ENCODE measurements at regions not wholly inside any gene's neighbourhood (a gene's known extent, or its start where the extent isn't known, plus 50 kb on each side); places are given as distances from the start of the nearest gene placed in this dataset.
"Not testable (repeated sequence)": the region's sequence is repeated elsewhere in the genome, so short reads cannot be mapped to it uniquely, and the experiment has no call there.

DNA sequence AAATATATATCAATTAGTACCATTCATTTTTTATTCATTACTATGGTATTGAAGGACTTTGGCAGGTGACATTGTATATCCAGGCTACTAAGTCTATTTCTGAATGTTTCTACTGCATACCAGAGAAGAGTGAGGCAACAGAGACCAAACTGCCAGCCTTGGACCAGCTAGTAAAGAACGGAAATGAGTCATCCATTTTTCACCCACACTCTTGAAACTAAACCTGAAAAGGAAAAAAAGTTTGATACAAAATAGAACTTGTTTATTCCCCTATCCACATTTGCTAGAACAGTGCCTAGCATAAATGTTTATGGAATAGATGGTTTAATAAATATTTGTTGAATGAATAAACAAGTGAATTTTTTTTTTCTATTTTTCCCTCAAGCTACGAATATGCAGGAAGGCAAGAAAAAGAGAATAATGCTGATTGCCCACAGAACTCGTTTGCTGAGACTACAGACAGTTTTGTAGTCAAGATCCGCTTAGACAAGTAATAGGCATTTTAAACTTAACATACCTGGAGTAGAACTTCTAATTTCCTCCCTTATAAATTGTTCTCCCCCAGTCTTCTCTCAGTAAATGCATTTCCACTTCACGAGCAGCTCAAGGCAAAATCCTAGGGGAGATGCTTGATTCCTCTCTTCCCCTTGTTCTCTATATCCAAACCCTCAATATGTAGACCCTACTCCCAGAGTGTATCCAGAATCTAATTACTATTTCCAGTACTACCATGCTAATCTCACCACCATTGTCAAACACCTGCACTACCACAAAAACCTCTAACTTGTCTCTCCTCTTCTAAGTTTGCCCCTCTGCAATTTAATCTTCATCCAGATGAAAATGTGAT lies 146.2 kb upstream of the RASA1 start:
- H3K4me1 Mint-ChIP-seq = peaks cover 24% of the 10 kb centered on the region

DNA sequence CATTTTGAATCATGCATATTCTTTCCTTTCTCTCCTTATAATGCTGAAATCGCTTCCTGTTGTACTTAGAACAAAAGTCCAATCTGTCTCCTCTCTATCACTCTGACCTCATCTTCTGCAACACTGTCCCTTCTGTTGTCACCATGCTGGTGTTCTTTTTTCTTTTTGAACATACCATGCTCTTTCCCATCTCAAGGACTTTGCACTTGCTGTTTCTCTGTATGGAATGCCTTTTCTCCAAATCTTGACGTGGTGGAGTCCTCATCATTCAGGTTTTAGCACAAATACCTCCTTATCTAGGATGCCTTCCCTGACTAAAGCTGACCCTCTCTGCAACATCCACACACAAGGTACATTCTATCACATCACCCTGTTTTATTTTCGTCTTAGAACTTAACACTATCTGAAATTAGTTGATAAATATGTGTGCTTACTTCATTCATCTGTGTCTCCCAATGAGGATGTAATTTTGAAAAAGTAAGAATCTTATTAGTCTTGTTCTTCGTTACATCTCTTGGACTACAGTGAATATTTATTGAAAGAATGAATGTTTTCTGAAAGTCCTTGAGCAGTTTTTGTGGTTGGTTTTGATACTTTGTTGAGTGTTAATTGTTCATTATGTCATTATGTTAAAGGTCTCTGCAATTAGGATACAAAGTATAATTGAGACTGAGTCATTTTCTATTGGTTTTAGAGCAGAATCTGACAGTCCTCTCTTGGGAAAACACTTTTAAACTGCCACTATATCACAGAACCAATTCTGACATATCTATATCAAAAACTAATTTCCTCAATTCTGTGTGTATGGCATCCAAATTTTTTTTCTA lies 145.3 kb upstream of the RASA1 start:
- H3K36me3 Mint-ChIP-seq (ENCODE audit: low read depth) = no peaks in the 10 kb centered on the region
- no peaks in the 10 kb centered on the region for H3K9me3 ChIP-seq (ENCODE audit: control insufficient read depth, low read length, poor library complexity, severe bottlenecking)
- H3K4me1 Mint-ChIP-seq = peaks cover 24% of the 10 kb centered on the region
- DNase-seq (no peak), ATAC-seq (no peak)
- peak overlapping the region; percentile 56 for H3K4me3 Mint-ChIP-seq
- no peaks in the 10 kb centered on the region for H3K27me3 Mint-ChIP-seq
- peak overlapping the region; percentile 78 for H3K27ac Mint-ChIP-seq

More for the DNA sequence above, 146.2 kb upstream of the RASA1 start:
- Mint-ChIP-seq H3K36me3 (ENCODE audit: low read depth) (no peaks in the 10 kb centered on the region), H3K27ac (peak overlapping the region; percentile 78), H3K27me3 (no peaks in the 10 kb centered on the region), H3K4me3 (peak overlapping the region; percentile 56)
- DNase-seq (peak in 1 of 3 donors; percentile 4), ATAC-seq (peak; percentile 90)
- H3K9me3 ChIP-seq (ENCODE audit: control insufficient read depth, low read length, poor library complexity, severe bottlenecking) = no peaks in the 10 kb centered on the region

DNA sequence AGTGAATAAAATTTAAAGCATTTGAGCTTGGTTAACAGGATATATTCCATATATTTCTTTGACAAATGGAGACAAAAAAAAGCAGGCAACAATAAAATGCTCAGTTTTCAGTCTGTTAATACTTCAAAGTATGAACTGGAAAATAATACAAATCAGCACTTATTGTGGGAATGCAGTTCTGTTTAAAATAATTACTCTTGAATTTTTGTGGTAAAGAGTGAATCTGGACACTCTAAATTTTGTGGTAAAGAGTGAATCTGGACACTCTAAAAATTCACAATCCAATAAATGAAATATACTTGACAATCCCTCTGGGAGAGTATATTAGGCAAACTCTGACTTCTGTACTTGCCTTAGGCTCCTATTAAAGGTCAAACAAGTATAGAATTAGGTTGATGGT lies 141.9 kb upstream of the RASA1 start:
- Mint-ChIP-seq H3K36me3 (ENCODE audit: low read depth) (no peaks in the 10 kb centered on the region), H3K4me3 (no peak overlapping the region), H3K27ac (no peak overlapping the region), H3K4me1 (peaks cover 12% of the 10 kb centered on the region), H3K27me3 (peaks cover 6% of the 10 kb centered on the region)
- H3K9me3 ChIP-seq (ENCODE audit: control insufficient read depth, low read length, poor library complexity, severe bottlenecking) = no peaks in the 10 kb centered on the region
- no peak for DNase-seq
- no peak for ATAC-seq

DNA sequence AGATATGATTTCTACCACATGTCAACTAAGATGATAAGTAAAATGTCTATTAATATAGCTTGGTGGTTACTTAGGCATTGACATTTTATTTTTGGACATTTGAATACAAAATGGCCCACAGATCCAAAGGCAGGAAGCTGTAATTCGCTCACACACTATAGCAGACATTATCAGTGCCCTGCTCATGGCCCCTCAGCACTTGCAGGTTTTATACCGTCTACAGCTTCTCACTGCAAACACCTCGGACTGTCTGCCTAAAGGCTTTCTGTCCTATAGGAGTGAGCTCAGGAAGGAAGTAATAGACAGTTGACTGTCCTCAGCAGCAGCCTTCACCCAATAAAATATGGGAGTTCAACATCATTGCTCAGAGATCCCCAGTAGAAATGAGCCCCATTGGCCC lies 140.8 kb upstream of the RASA1 start:
- peaks cover 6% of the 10 kb centered on the region for H3K27me3 Mint-ChIP-seq
- H3K9me3 ChIP-seq (ENCODE audit: control insufficient read depth, low read length, poor library complexity, severe bottlenecking) = no peaks in the 10 kb centered on the region
- no peak overlapping the region for H3K27ac Mint-ChIP-seq
- no peak overlapping the region for H3K4me3 Mint-ChIP-seq
- DNase-seq (no peak), ATAC-seq (no peak)
- peaks cover 7% of the 10 kb centered on the region for H3K4me1 Mint-ChIP-seq
- H3K36me3 Mint-ChIP-seq (ENCODE audit: low read depth) = no peaks in the 10 kb centered on the region

DNA sequence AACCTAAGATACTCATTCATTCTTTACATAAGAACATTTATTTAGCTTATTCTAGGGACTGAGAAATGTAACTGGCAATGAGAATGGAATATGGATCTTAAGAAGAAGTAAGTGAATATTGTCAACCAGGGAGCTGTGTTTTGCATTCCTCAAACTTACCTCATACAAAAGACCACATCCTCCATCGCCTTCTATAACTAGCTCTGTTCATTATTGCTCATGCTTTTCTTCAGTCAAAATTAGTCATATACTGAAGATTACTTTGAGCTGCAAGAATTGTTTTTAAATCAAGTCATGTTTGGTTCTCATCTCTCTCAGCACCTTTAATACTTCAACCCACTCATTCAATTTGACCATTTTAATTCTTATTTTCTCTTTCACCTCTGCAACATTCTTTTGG lies 140.3 kb upstream of the RASA1 start:
- H3K9me3 ChIP-seq (ENCODE audit: control insufficient read depth, low read length, poor library complexity, severe bottlenecking) = no peaks in the 10 kb centered on the region
- no peak overlapping the region for H3K4me3 Mint-ChIP-seq
- no peak overlapping the region for H3K27ac Mint-ChIP-seq
- H3K27me3 Mint-ChIP-seq = peaks cover 6% of the 10 kb centered on the region
- no peak for DNase-seq
- ATAC-seq = no peak
- H3K36me3 Mint-ChIP-seq (ENCODE audit: low read depth) = peaks cover 2% of the 10 kb centered on the region
- H3K4me1 Mint-ChIP-seq = peaks cover 2% of the 10 kb centered on the region

DNA sequence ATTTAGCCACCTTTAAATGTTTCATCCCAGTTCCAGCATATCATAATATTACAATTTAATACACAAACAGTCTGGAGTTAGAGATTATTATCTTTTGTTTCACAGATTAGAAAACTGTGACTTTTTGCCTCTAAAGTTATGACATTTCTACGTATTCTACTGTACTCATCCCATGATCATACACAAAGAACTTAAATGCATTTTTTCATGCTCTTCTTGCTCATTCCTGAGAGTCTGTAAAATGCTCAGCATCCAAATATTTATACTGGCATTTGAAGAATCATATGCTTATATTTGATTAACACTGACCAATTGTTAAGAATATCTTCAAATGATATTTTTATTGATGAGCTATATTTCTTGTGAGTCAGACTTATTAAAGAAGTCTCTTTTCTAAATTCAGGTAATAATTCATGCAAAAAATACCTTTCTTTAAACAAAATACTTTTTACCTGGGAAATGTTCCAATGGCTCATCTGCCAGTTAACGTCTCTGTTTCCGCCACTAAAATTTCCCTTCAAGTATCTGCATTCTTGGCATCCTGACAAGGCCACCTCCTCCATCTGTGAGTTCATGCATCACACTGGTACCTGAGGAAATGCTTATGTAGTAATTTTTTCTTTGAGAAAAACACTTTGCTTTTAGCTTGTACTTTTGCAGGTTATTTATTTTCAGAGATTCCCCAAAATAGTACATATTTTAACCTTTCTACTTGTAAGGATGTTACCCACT lies 139.6 kb upstream of the RASA1 start:
- ATAC-seq (no peak), DNase-seq (no peak)
- Mint-ChIP-seq H3K4me1 (no peaks in the 10 kb centered on the region), H3K27me3 (peaks cover 6% of the 10 kb centered on the region), H3K4me3 (no peak overlapping the region), H3K36me3 (ENCODE audit: low read depth) (peaks cover 2% of the 10 kb centered on the region), H3K27ac (no peak overlapping the region)
- H3K9me3 ChIP-seq (ENCODE audit: control insufficient read depth, low read length, poor library complexity, severe bottlenecking) = no peaks in the 10 kb centered on the region

DNA sequence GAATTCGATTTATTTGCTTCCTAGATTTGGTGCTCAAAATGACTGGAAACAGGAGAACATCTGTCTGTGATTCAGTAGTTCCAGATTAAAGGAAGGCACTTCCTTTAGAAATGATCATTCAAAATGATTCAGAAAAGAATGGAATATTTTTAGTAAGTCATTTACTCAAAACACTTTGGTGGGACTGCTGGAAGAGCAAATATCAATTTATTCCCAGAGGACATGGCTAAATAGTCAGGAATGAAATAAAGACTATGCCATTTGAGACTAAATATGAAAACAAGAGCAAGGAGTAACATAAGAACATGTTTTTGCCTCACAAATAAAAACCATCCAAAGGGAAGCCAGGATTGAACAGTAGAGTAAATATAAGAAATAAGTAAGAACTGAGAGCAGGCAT lies 138.6 kb upstream of the RASA1 start:
- no peaks in the 10 kb centered on the region for H3K9me3 ChIP-seq (ENCODE audit: control insufficient read depth, low read length, poor library complexity, severe bottlenecking)
- Mint-ChIP-seq H3K27ac (no peak overlapping the region), H3K27me3 (peaks cover 6% of the 10 kb centered on the region), H3K4me3 (no peak overlapping the region), H3K4me1 (no peaks in the 10 kb centered on the region), H3K36me3 (ENCODE audit: low read depth) (peaks cover 2% of the 10 kb centered on the region)
- no peak for DNase-seq
- ATAC-seq = no peak

DNA sequence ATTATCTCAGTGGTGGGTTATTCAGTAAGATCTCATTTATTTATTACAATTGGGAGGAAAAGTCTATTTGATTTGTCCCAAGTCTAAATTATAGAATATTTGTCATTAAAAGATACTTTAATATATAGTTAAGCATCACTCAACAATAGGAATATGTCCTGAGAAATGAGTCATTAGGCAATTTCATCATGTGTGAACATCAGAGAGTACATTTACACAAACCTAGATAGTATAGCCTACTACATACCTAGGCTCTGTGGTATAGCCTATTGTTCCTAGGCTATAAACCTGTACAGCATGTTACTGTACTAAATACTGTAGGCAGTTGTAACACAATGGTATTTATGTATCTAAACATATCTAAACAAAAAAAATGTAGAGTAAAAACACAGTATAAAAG lies 135.0 kb upstream of the RASA1 start:
- no peaks in the 10 kb centered on the region for H3K9me3 ChIP-seq (ENCODE audit: control insufficient read depth, low read length, poor library complexity, severe bottlenecking)
- H3K36me3 Mint-ChIP-seq (ENCODE audit: low read depth) = peaks cover 2% of the 10 kb centered on the region
- DNase-seq (no peak), ATAC-seq (no peak)
- H3K4me3 Mint-ChIP-seq = no peak overlapping the region
- H3K4me1 Mint-ChIP-seq = no peaks in the 10 kb centered on the region
- no peak overlapping the region for H3K27ac Mint-ChIP-seq
- H3K27me3 Mint-ChIP-seq = peaks cover 6% of the 10 kb centered on the region

DNA sequence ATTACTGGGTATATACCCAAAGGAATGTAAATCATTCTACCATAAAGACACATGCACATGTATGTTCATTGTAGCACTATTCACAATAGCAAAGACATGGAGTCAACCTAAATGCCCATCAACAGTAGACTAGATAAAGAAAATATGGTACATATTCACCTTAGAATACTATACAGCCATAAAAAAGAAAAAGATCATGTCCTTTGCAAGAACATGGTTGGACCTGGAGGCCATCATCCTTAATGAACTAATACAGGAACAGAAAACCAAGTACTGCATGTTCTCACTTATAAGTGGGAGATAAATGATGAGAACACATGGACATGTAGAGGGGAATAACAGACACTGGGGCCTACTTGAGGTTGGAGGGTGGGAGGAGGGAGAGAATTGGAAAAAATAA lies 133.2 kb upstream of the RASA1 start:
- H3K9me3 ChIP-seq (ENCODE audit: control insufficient read depth, low read length, poor library complexity, severe bottlenecking); DNase-seq; ATAC-seq; H3K4me3 Mint-ChIP-seq; H3K4me1 Mint-ChIP-seq; H3K27me3 Mint-ChIP-seq; H3K27ac Mint-ChIP-seq; H3K36me3 Mint-ChIP-seq (ENCODE audit: low read depth): not testable (repeated sequence)

DNA sequence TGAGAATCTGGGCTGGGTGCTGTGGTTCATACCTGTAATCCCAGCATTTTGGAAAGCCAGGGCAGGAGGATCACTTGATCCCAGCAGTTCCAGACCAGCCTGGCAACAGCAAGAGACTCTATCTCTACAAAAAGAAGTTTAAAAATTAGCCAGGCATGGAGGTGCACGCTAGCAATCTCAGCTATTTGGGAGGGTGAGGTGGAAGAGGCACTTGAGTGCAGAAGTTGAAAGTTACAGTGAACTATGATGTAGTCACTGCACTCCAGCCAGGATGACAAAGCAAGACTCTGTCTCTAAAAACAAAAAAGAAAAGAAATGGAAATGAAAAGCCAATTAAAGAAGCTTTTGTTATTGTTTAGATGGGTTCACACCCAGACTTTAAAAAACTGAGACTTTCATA lies 131.6 kb upstream of the RASA1 start:
- ATAC-seq (no peak), DNase-seq (no peak)
- peaks cover 2% of the 10 kb centered on the region for H3K36me3 Mint-ChIP-seq (ENCODE audit: low read depth)
- no peaks in the 10 kb centered on the region for H3K9me3 ChIP-seq (ENCODE audit: control insufficient read depth, low read length, poor library complexity, severe bottlenecking)
- no peak overlapping the region for H3K27ac Mint-ChIP-seq
- H3K4me1 Mint-ChIP-seq = no peaks in the 10 kb centered on the region
- H3K4me3 Mint-ChIP-seq = no peak overlapping the region
- no peaks in the 10 kb centered on the region for H3K27me3 Mint-ChIP-seq

DNA sequence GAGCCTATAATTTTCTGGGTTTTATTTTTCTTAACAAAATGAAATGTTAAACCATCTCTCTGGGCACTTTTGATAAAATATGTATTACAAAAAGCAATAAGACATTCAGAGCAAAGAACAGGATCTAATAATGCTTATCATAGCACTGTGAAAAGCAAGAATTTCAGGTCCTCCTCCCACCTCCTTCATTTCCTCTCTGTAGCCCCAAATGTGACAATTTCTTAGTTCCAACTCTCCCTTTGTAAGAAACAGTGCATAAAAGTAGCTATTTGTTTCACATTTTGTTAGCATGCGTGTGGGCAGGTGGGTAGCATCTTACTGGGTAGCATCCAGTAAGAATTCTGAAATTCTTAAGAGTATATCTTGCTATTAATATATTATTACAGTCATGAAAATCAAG lies 130.9 kb upstream of the RASA1 start:
- peak overlapping the region; percentile 57 for H3K27ac Mint-ChIP-seq
- H3K36me3 Mint-ChIP-seq (ENCODE audit: low read depth) = peaks cover 2% of the 10 kb centered on the region
- no peaks in the 10 kb centered on the region for H3K27me3 Mint-ChIP-seq
- ATAC-seq (no peak), DNase-seq (no peak)
- no peaks in the 10 kb centered on the region for H3K9me3 ChIP-seq (ENCODE audit: control insufficient read depth, low read length, poor library complexity, severe bottlenecking)
- H3K4me1 Mint-ChIP-seq = no peaks in the 10 kb centered on the region
- H3K4me3 Mint-ChIP-seq = no peak overlapping the region

DNA sequence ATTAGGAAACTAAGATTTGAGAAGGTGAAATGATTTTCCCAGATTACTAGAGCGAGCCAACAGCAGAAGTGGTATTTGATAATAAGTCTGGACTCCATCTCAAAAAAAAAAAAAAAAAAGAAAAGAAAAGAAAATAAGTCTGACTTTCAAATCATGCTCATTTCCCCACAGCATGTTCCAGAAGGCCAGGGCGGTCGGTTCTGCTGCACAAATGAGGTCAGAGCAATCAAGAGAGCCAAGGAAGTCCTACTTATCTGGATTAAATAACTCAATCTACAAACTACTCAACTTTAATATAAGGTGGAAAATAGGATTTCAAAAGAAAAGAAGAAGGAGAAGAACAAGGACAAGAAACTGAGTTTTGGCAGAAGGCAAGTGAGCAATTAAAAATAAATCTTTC lies 130.4 kb upstream of the RASA1 start:
- Mint-ChIP-seq H3K27me3 (no peaks in the 10 kb centered on the region), H3K36me3 (ENCODE audit: low read depth) (no peaks in the 10 kb centered on the region), H3K4me3 (no peak overlapping the region), H3K4me1 (no peaks in the 10 kb centered on the region), H3K27ac (peak overlapping the region; percentile 57)
- no peaks in the 10 kb centered on the region for H3K9me3 ChIP-seq (ENCODE audit: control insufficient read depth, low read length, poor library complexity, severe bottlenecking)
- no peak for ATAC-seq
- no peak for DNase-seq

DNA sequence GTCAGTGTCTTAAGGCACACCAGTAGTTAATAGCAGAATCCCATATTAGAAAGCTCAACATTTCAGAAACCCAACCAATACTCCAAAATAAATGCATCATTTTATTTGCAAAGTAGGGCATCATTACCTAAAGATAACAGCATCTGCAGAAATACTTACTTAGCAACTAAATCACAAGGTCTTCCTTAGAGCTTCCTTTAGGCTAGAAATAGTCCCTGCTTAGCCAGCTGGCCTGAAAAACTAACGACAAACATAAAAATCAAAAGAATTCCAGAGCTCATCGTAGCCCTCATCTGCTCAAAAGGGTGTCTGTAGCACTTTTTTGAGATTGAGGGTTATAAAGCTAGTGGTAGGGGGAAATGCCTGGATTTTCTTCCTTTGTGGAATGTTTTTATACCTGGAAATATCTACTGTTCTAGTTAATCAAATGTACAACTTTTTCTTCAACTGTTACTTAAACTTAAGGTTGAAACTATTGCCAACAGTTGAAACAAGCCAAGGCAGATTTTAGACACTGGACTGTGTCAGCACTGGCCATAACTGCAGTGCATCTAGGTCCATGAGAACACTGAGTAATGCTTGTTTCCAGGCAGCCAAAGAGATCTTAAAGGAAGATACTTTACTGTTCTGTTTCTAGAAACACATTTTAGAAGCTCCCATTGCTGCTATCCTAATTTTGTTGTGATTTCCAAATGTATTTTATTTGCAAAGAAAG lies 129.4 kb upstream of the RASA1 start:
- ATAC-seq (no peak), DNase-seq (no peak)
- Mint-ChIP-seq H3K4me1 (no peaks in the 10 kb centered on the region), H3K36me3 (ENCODE audit: low read depth) (no peaks in the 10 kb centered on the region), H3K27ac (no peak overlapping the region), H3K27me3 (no peaks in the 10 kb centered on the region), H3K4me3 (no peak overlapping the region)
- no peaks in the 10 kb centered on the region for H3K9me3 ChIP-seq (ENCODE audit: control insufficient read depth, low read length, poor library complexity, severe bottlenecking)

Data from T-helper 17 cell (primary cell).